ENCODE measurements at regions not wholly inside any gene's neighbourhood (a gene's known extent, or its start where the extent isn't known, plus 50 kb on each side); places are given as distances from the start of the nearest gene placed in this dataset.

DNA sequence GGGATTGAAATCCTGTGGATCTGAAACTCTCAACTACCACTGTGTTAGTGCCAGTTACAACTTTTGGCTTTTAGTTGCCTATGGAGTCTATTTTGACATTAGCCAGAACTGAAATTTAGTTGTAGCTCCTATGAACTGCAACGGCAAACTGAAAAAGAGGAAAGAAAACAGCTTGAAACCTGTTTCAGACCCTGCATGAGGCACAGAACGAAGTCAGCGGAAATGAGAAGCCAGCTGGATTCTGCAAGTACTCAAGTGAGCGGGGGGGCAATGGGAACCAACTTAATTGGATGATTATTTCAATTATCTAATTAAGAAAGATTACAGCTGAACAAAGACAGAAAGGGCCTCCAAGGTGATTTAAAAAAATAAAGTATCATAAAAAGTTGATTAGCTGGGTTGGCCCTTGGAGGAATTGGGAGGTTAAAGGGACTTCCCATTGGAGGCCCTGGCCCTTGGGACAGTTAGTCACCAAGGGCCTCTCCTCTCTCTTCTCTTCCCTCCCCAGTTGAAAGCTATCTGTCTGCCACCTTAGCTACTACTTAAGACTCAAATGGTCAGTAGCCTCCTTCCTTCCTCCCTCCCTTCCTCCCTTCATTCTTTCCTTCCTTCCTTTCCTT, 352.1 kb downstream of the SHQ1 start:
- TF ChIP-seq CTCF (conservative IDR thresholded peaks at IDR 0.05; ENCODE audit: low read depth, low read length) (no peak), EZH2 (IDR thresholded peaks at IDR 0.05; ENCODE audit: borderline replicate concordance, low read depth, low read length, poor library complexity, severe bottlenecking) (no peak)
